ENCODE measurements at regions not wholly inside any gene's neighbourhood (a gene's known extent, or its start where the extent isn't known, plus 50 kb on each side); places are given as distances from the start of the nearest gene placed in this dataset.

DNA sequence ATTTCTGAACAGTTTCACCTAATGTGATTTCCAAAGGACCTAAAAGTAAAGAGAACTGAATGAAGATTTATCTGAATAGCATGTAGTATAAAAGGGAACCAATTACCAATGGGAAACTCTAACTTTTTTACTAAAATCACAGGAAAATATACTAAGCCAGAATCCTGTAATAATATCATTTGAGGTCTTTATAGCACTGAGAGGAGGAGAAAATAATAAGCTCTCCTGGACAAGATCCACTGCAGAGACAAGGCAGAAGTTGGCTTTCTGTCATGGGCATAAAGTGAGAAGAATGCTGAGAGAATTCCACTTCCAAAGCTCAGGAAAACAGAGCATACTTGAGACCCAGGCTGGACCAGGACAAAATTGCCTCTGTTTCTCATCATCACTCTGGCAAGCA lies 1131.4 kb downstream of the SORCS1 start:
- Histone ChIP-seq H3K27ac (ENCODE audit: low read depth, low read length, poor library complexity, severe bottlenecking) (no peak overlapping the region), H3K79me2 (ENCODE audit: insufficient read depth, low read depth, low read length) (no peaks in the 10 kb centered on the region), H4K20me1 (ENCODE audit: insufficient read depth, low read length) (no peaks in the 10 kb centered on the region), H3K9me3 (ENCODE audit: low read length) (no peaks in the 10 kb centered on the region), H2AFZ (ENCODE audit: low read length) (no peak overlapping the region), H3K4me1 (ENCODE audit: insufficient read depth, low read length, poor library complexity, severe bottlenecking) (no peaks in the 10 kb centered on the region), H3K36me3 (ENCODE audit: insufficient read depth, low read length) (no peaks in the 10 kb centered on the region), H3K4me3 (ENCODE audit: low read depth, low read length, poor library complexity, severe bottlenecking) (no peak overlapping the region), H3K9me2 (ENCODE audit: insufficient read depth, low read length) (no peaks in the 10 kb centered on the region), H3K4me2 (ENCODE audit: low read length) (no peak overlapping the region)
- no peak for DNase-seq (ENCODE audit: low spot score)
- no TSS peak for BruUV-seq (replicated peaks)
- ChIA-PET POLR2A (no interaction called here), CTCF (ENCODE audit: unreplicated experiment) (interaction anchor here (0.5 kb wide), 1 partner anchor 35 kb away, joined by 3 read pairs; no protein-coding TSS in a partner anchor)
- TF ChIP-seq EZH2phosphoT487 (IDR thresholded peaks at IDR 0.05; ENCODE audit: borderline replicate concordance, low read depth, low read length), result no peak
- TF ChIP-seq, protein P1, sequence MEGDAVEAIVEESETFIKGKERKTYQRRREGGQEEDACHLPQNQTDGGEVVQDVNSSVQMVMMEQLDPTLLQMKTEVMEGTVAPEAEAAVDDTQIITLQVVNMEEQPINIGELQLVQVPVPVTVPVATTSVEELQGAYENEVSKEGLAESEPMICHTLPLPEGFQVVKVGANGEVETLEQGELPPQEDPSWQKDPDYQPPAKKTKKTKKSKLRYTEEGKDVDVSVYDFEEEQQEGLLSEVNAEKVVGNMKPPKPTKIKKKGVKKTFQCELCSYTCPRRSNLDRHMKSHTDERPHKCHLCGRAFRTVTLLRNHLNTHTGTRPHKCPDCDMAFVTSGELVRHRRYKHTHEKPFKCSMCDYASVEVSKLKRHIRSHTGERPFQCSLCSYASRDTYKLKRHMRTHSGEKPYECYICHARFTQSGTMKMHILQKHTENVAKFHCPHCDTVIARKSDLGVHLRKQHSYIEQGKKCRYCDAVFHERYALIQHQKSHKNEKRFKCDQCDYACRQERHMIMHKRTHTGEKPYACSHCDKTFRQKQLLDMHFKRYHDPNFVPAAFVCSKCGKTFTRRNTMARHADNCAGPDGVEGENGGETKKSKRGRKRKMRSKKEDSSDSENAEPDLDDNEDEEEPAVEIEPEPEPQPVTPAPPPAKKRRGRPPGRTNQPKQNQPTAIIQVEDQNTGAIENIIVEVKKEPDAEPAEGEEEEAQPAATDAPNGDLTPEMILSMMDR (conservative IDR thresholded peaks at IDR 0.05; ENCODE audit: low read length), result no peak
- intact Hi-C loops (cut with micrococcal nuclease; ENCODE audit: unreplicated experiment), result no loop called here

GRCh38 chr10:106032450-106033002 lies 1132.0 kb downstream of the SORCS1 start:
- intact Hi-C loops (cut with micrococcal nuclease; ENCODE audit: unreplicated experiment), result no loop called here
- no peaks in the 10 kb centered on the region for H3K79me2 ChIP-seq (ENCODE audit: insufficient read depth, low read depth, low read length)
- BruUV-seq (replicated peaks), result no TSS peak
- H3K9me3 ChIP-seq (ENCODE audit: low read length), result no peaks in the 10 kb centered on the region
- CTCF ChIA-PET (ENCODE audit: unreplicated experiment), result interaction anchor here (0.5 kb wide), 1 partner anchor 35 kb away, joined by 3 read pairs; no protein-coding TSS in a partner anchor
- no peak for DNase-seq (ENCODE audit: low spot score)
- H3K4me1 ChIP-seq (ENCODE audit: insufficient read depth, low read length, poor library complexity, severe bottlenecking), result no peaks in the 10 kb centered on the region
- H3K27ac ChIP-seq (ENCODE audit: low read depth, low read length, poor library complexity, severe bottlenecking), result no peak overlapping the region
- no peaks in the 10 kb centered on the region for H4K20me1 ChIP-seq (ENCODE audit: insufficient read depth, low read length)
- no peaks in the 10 kb centered on the region for H3K9me2 ChIP-seq (ENCODE audit: insufficient read depth, low read length)
- POLR2A ChIA-PET, result no interaction called here
- H2AFZ ChIP-seq (ENCODE audit: low read length), result no peak overlapping the region
- no peak overlapping the region for H3K4me2 ChIP-seq (ENCODE audit: low read length)
- H3K36me3 ChIP-seq (ENCODE audit: insufficient read depth, low read length), result no peaks in the 10 kb centered on the region
- no peak overlapping the region for H3K4me3 ChIP-seq (ENCODE audit: low read depth, low read length, poor library complexity, severe bottlenecking)
- TF ChIP-seq EZH2phosphoT487 (IDR thresholded peaks at IDR 0.05; ENCODE audit: borderline replicate concordance, low read depth, low read length), result no peak
- TF ChIP-seq, protein P1 (conservative IDR thresholded peaks at IDR 0.05; ENCODE audit: low read length), result no peak

DNA sequence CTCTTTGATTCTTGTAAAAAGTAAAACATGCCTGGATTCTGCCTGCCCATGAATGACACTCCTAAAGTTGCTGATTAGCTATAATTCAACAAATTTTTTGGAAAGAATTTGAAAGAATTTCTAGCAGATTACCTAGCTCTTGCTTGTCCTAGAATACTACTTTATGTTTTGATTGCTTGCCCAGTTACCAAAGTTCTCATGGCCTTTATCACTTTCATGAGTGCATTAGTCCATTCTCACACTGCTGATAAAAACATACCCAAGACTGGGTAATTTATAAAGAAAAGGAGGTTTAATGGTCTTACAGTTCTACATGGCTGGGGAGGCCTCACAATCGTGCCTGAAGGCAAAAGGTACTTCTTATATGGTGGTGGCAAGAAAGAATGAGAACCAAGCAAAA lies 1137.3 kb downstream of the SORCS1 start:
- no peak overlapping the region for H3K4me2 ChIP-seq (ENCODE audit: low read length)
- no TSS peak for BruUV-seq (replicated peaks)
- no peak for TF ChIP-seq EZH2phosphoT487 (IDR thresholded peaks at IDR 0.05; ENCODE audit: borderline replicate concordance, low read depth, low read length)
- H4K20me1 ChIP-seq (ENCODE audit: insufficient read depth, low read length), result no peaks in the 10 kb centered on the region
- no peak overlapping the region for H3K4me3 ChIP-seq (ENCODE audit: low read depth, low read length, poor library complexity, severe bottlenecking)
- POLR2A ChIA-PET, result interaction anchor here (1.2 kb wide), 1 partner anchor 184 kb away, joined by 3 read pairs; no protein-coding TSS in a partner anchor
- no peaks in the 10 kb centered on the region for H3K36me3 ChIP-seq (ENCODE audit: insufficient read depth, low read length)
- H3K9me3 ChIP-seq (ENCODE audit: low read length), result no peaks in the 10 kb centered on the region
- CTCF ChIA-PET (ENCODE audit: unreplicated experiment), result no interaction called here
- H3K4me1 ChIP-seq (ENCODE audit: insufficient read depth, low read length, poor library complexity, severe bottlenecking), result no peaks in the 10 kb centered on the region
- H2AFZ ChIP-seq (ENCODE audit: low read length), result no peak overlapping the region
- intact Hi-C loops (cut with micrococcal nuclease; ENCODE audit: unreplicated experiment), result no loop called here
- no peaks in the 10 kb centered on the region for H3K79me2 ChIP-seq (ENCODE audit: insufficient read depth, low read depth, low read length)
- no peak overlapping the region for H3K27ac ChIP-seq (ENCODE audit: low read depth, low read length, poor library complexity, severe bottlenecking)
- no peak for DNase-seq (ENCODE audit: low spot score)
- H3K9me2 ChIP-seq (ENCODE audit: insufficient read depth, low read length), result no peaks in the 10 kb centered on the region
